OCI-LY3 (cell line): ENCODE measurements at regions not wholly inside any gene's neighbourhood (a gene's known extent, or its start where the extent isn't known, plus 50 kb on each side); places are given as distances from the start of the nearest gene placed in this dataset.

Source experiments
- EZH2phosphoT487 ChIP-seq: fragments of 200-600 bp; shearing (Covaris generic); IDR thresholded peaks from 2 replicates; pipeline ENCODE4 v1.6.1; 2018; ENCODE audit warnings: antibody characterized with exemption, mixed run types, low read depth
- TF ChIP-seq, protein P1 (sequence below): fragments of 200-600, 300-600 bp; sonication (generic); IDR thresholded peaks from 2 replicates; pipeline ENCODE4 v1.5.1; 2014; ENCODE audit warnings: antibody characterized with exemption, low read length, low read depth

DNA sequence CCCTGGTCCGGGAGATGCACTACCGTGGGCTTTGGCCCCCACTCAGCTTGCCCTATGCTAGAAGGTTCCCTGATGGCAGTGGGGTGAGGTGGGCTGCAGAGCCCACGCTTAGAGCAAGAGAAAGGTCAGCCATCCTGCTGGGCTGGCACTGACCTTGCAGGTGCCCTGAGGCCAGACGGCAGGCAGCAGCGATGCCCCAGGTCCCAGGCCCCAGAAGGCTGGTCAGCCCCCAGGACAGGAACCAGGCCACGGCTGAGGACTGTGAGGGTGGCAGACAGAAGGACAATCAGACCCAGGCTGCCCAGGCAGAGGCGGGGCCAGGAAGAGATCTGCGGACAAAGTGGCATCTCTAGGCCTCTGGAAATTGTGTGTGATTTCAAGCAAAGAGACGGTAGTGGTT lies 231.7 kb downstream of the CTTN start:
- TF ChIP-seq, protein P1, sequence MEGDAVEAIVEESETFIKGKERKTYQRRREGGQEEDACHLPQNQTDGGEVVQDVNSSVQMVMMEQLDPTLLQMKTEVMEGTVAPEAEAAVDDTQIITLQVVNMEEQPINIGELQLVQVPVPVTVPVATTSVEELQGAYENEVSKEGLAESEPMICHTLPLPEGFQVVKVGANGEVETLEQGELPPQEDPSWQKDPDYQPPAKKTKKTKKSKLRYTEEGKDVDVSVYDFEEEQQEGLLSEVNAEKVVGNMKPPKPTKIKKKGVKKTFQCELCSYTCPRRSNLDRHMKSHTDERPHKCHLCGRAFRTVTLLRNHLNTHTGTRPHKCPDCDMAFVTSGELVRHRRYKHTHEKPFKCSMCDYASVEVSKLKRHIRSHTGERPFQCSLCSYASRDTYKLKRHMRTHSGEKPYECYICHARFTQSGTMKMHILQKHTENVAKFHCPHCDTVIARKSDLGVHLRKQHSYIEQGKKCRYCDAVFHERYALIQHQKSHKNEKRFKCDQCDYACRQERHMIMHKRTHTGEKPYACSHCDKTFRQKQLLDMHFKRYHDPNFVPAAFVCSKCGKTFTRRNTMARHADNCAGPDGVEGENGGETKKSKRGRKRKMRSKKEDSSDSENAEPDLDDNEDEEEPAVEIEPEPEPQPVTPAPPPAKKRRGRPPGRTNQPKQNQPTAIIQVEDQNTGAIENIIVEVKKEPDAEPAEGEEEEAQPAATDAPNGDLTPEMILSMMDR = no peak
- no peak for TF ChIP-seq EZH2phosphoT487
